ENCODE measurements at regions not wholly inside any gene's neighbourhood (a gene's known extent, or its start where the extent isn't known, plus 50 kb on each side); places are given as distances from the start of the nearest gene placed in this dataset.

- H2BK20ac ChIP-seq (ENCODE audit: low read length), result no peak overlapping the region
- CTCF ChIA-PET (ENCODE audit: partially characterized antibody), result interaction anchor here (0.8 to 1.5 kb wide), 3 partner anchors 10 to 304 kb away, joined by 3 to 4 read pairs (median 4); no protein-coding TSS in a partner anchor
- H4K5ac ChIP-seq (ENCODE audit: insufficient read length, low read depth, low read length), result no peak overlapping the region
- H2BK15ac ChIP-seq (ENCODE audit: low read length), result no peak overlapping the region
- no peak for TF ChIP-seq RBBP5 (IDR thresholded peaks at IDR 0.05; ENCODE audit: borderline replicate concordance, low read depth, low read length)
- TF ChIP-seq SIX5 (IDR thresholded peaks at IDR 0.05; ENCODE audit: low read depth, low read length), result no peak
- no peak for TF ChIP-seq TCF12 (IDR thresholded peaks at IDR 0.05; ENCODE audit: low read depth, low read length)
- TF ChIP-seq RAD21 (IDR thresholded peaks at IDR 0.05 in 1 of 2, conservative IDR thresholded peaks at IDR 0.05 in 1 of 2; ENCODE audit: low read depth in 2 of 2, low read length in 2 of 2), result peak; percentile 17 to 37; a peak in 2 of 4 replicates
- TF ChIP-seq SIN3A (conservative IDR thresholded peaks at IDR 0.05 in 1 of 2, IDR thresholded peaks at IDR 0.05 in 1 of 2; ENCODE audit: low read depth in 1 of 2, low read length in 2 of 2), result no peak
- no peak for TF ChIP-seq BACH1 (IDR thresholded peaks at IDR 0.05; ENCODE audit: low read length)
- H3K9me3 ChIP-seq (ENCODE audit: insufficient read depth in 2 of 2, low read depth in 1 of 2, low read length in 1 of 2), result no peaks in the 10 kb centered on the region
- no peak overlapping the region for H3K9ac ChIP-seq (replicated peaks in 1 of 4; ENCODE audit: extremely low read depth in 1 of 4, low read depth in 3 of 4, low read length in 3 of 4)
- H3K14ac ChIP-seq (ENCODE audit: insufficient read length), result no peak overlapping the region
- no peak overlapping the region for H3K4me3 ChIP-seq (ENCODE audit: extremely low read depth in 1 of 4, insufficient read depth in 2 of 4, low read depth in 3 of 4, low read length in 4 of 4)
- H3K4me1 ChIP-seq (replicated peaks in 1 of 4; ENCODE audit: control insufficient read depth in 3 of 4, insufficient read depth in 4 of 4, low read length in 3 of 4), result no peaks in the 10 kb centered on the region
- H3K18ac ChIP-seq (ENCODE audit: extremely low read depth, low read length), result no peak overlapping the region
- H4K91ac ChIP-seq (replicated peaks; ENCODE audit: insufficient read length, low read length), result no peak overlapping the region
- no peak overlapping the region for H2AFZ ChIP-seq (ENCODE audit: low read length)
- 62% methylated on average over 7 of the region's 7 CpGs; no CpG with 5 or more reads in 1 of the 2 experiments for WGBS, 2 experiments (ENCODE audit: extremely low coverage in 1 of 2, insufficient coverage in 1 of 2, insufficient read length in 1 of 2, insufficient replicate concordance in 2 of 2, low coverage in 1 of 2, low lambda C conversion rate in 2 of 2, missing lambda C conversion rate in 1 of 2)
- POLR2A ChIA-PET (ENCODE audit: partially characterized antibody), result no interaction called here
- no peak overlapping the region for H3K56ac ChIP-seq (replicated peaks; ENCODE audit: insufficient read length, low read depth, low read length)
- H3K79me2 ChIP-seq (ENCODE audit: control insufficient read depth in 1 of 2, insufficient read depth in 2 of 2, low read length in 2 of 2), result no peaks in the 10 kb centered on the region
- H3K23me2 ChIP-seq (ENCODE audit: low read depth, low read length), result no peaks in the 10 kb centered on the region
- H2BK12ac ChIP-seq (ENCODE audit: low read depth, low read length), result no peak overlapping the region
- no peak overlapping the region for H3K23ac ChIP-seq (ENCODE audit: insufficient read length)
- no peak overlapping the region for H2BK5ac ChIP-seq (ENCODE audit: low read depth, low read length)
- no peak overlapping the region for H4K8ac ChIP-seq (ENCODE audit: extremely low read depth, insufficient read depth, low read length)
- FAIRE-seq (no peak), DNase-seq (ENCODE audit: low read depth in 1 of 2, low spot score in 2 of 2) (no peak)
- H4K20me1 ChIP-seq (replicated peaks in 1 of 2; ENCODE audit: control insufficient read depth in 1 of 2, insufficient read depth in 2 of 2, low read length in 2 of 2), result no peaks in the 10 kb centered on the region
- no peak overlapping the region for H3K27ac ChIP-seq (ENCODE audit: low read depth, low read length)
- H3K4ac ChIP-seq (replicated peaks; ENCODE audit: insufficient read length, low read depth, low read length), result no peak overlapping the region
- no peaks in the 10 kb centered on the region for H3K36me3 ChIP-seq (ENCODE audit: control insufficient read depth in 2 of 4, insufficient read depth in 4 of 4, low read length in 3 of 4)
- no peak overlapping the region for H2BK120ac ChIP-seq (replicated peaks; ENCODE audit: low read depth, low read length)
- no peaks in the 10 kb centered on the region for H3K27me3 ChIP-seq (replicated peaks in 1 of 4; ENCODE audit: control insufficient read depth in 3 of 4, extremely low read depth in 1 of 4, insufficient read depth in 3 of 4, low read length in 3 of 4)
- H3K79me1 ChIP-seq (ENCODE audit: low read depth, low read length), result no peaks in the 10 kb centered on the region
- H2AK5ac ChIP-seq (ENCODE audit: low read depth, low read length), result no peak overlapping the region
- no peak overlapping the region for H3K4me2 ChIP-seq (ENCODE audit: insufficient read depth in 1 of 2, low read depth in 2 of 2, low read length in 2 of 2)
Measured at GRCh38 chr4:13126976-13127910, 356.9 kb downstream of the RAB28 start.
